Fibroblast of pulmonary artery (primary cell): ENCODE measurements at regions not wholly inside any gene's neighbourhood (a gene's known extent, or its start where the extent isn't known, plus 50 kb on each side); places are given as distances from the start of the nearest gene placed in this dataset.

Experiments used
- DNase-seq: peaks from one replicate; pipeline ENCODE4 v3.0.0-alpha.2; 2010; ENCODE audit warnings: low read depth
- H3K4me3 ChIP-seq: replicated peaks from 2 replicates; pipeline ENCODE4 v1.5.1; 2011; ENCODE audit warnings: low read depth, mild to moderate bottlenecking, control low read depth, low read length, moderate library complexity
- TF ChIP-seq, protein P1 (sequence below): IDR thresholded peaks from 2 replicates; pipeline ENCODE4 v1.5.1; 2011; ENCODE audit warnings: mild to moderate bottlenecking, control low read depth, low read length, inconsistent platforms; ENCODE audit errors: missing control alignments

DNA sequence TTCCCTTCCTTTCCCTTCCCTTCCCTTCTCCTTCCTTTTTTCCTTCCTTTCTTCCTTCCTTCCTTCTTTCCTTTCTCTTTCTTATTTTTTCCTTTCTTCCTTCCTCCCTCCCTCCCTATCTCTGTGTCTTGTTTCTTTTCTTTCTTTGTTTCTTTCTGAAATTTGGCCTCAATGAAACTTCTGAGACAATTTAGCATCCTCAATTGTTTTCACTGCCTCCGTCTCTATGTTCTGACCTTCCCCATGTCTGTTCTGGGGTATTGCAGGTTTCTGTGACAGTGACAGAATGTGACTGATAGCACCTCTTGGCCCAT is 81.7 kb upstream of the PAX1 start:
- no peak overlapping the region for H3K4me3 ChIP-seq
- no peak for DNase-seq
- TF ChIP-seq, protein P1, sequence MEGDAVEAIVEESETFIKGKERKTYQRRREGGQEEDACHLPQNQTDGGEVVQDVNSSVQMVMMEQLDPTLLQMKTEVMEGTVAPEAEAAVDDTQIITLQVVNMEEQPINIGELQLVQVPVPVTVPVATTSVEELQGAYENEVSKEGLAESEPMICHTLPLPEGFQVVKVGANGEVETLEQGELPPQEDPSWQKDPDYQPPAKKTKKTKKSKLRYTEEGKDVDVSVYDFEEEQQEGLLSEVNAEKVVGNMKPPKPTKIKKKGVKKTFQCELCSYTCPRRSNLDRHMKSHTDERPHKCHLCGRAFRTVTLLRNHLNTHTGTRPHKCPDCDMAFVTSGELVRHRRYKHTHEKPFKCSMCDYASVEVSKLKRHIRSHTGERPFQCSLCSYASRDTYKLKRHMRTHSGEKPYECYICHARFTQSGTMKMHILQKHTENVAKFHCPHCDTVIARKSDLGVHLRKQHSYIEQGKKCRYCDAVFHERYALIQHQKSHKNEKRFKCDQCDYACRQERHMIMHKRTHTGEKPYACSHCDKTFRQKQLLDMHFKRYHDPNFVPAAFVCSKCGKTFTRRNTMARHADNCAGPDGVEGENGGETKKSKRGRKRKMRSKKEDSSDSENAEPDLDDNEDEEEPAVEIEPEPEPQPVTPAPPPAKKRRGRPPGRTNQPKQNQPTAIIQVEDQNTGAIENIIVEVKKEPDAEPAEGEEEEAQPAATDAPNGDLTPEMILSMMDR = no peak

DNA sequence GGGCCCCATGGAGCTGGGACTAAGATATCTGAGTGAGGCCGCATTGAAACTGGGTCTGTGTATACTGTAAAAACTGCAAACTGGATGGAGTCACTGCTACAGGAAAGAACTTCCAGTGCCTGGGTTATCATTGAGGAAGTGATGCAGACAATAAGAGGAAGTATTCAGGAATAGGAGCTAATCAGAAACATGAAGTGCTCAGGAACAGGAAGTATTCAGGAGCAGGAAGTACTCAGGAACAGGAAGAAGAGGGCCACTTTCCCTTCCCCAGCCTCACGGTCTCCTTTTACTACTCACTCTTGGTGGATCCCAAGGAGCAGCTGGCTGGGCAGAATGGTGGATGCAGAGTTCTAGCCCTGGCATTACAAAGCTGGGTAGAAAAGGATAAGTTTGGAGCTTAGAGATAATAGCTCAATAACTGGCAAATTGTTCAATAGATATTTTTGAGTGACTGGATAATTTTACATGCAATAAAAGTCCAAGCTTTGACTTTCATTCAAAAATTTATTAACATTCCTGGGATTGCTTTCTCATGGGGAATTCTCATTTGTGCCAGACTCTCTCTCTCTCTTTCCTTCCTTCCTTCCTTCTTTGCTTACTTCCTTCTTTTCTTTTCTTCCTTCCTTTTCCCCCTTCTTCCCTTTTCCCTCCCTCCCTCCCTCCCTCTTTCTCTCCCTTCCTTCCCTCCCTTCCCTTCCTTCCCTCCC is 82.2 kb upstream of the PAX1 start:
- DNase-seq = no peak
- no peak overlapping the region for H3K4me3 ChIP-seq
- TF ChIP-seq, protein P1 = no peak

DNA sequence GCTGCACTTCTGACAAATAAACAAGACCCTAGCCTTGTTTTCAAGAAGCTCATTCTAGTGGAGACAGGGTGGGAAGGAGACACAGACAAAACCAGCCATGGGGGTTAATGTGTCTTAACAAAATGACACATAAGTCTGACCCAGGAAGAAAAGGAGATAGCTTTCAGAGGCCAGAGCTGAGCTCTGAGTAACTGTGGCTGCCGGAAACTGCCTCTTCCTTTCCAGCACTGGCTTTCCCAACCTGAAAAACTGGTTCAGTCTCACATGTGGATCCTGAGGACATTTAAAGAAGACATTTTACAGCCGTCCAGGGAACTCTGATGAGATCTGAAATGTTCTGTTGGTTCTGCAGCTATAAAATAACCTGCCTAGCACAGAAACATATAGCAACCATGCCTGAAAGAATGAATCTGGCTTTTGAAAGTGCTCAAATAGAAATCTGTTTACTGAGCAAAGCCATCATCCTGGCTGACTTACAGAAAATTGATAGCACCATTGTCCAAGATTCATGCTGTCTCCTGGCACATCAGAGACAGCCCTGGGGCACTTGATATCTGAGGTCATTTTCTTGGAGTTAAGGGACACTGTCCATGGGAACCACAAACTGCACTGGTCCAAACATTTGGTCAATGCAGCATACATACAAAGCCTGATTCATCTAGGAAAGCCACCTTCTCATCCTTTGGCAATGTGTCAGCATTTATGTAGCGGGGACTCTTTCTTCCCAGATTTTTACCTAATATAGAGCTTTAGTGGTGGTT is 83.2 kb upstream of the PAX1 start:
- DNase-seq = no peak

DNA sequence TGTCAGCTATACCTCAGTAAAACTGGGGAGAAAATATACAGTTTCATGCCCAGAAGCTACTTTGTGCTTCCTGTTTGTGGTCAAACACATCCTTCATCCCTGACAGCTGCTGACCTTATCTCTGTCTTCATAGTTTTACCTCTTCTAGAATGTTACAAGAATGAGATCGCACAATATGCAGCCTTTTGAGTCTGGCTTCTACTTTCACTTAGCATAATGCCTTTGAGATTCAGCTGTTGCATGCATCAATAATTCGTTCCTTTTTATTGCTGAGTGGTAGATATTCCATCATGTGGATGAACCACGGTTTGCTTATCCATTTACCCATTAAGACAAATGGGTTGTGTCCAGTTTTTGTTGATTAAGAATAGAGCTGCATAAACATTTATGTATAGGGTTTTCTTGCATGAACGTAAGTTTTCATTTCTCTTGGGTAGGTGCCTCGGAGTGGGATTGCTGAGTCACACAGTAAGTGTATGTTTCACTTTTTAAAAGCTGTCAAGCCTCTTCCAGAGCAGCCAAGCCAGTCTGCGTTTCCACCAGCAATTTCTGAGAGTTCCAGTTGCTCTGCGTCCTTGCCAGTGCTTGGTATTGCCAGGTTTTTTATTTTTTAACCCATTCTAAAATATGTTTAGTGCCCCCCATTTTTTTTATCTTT is 86.6 kb upstream of the PAX1 start:
- H3K4me3 ChIP-seq = no peak overlapping the region
- DNase-seq = no peak
- TF ChIP-seq, protein P1 = no peak

More for the DNA sequence above, 83.2 kb upstream of the PAX1 start:
- TF ChIP-seq, protein P1 = no peak
- no peak overlapping the region for H3K4me3 ChIP-seq

DNA sequence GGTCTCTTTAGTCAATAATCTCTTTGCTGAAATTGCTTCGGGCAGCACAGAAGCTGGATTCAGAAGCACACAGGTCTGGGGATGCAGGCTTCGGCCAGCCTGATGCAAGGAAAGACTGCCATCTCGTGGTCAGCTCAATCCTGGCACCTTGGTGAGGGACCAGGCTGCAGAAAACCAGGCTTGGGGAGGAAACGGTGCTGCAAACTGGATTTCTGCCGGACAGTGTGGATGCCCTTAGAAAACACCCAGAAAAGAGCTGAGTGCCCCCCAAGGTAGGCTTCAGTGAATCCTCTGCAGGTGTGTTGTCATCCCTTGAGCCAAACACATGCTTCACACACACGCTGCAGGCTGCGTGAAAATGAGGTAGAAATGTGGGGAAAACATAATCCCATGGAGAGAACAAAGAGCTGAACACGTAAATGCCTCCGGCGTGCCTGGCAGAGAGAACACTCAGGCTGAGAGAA is 89.8 kb upstream of the PAX1 start:
- TF ChIP-seq, protein P1 = peak; percentile 70
- H3K4me3 ChIP-seq = no peak overlapping the region
- DNase-seq = peak; percentile 50

DNA sequence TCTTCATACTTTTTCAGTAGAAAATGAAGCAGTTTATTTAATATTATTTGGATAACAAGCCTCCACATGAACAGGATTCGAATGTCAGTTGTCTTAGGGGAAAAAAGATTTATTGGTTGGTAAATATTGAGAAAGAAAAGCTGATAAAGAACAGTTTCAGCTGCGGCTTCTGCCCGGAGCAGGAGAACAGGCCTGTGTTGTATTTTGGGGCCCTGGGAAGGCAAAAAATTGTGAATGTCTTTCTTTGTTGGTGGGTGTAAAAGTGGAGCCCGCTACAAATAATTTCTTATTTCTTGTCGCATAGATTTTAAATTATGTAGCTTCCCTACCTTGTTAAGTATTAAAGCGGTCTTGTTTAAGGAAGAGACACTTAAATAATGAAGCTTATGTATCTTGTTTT is 90.5 kb upstream of the PAX1 start:
- TF ChIP-seq, protein P1 = no peak
- H3K4me3 ChIP-seq = no peak overlapping the region
- DNase-seq = no peak
